Subcutaneous abdominal adipose tissue (tissue), 5 donors: ENCODE measurements at regions not wholly inside any gene's neighbourhood (a gene's known extent, or its start where the extent isn't known, plus 50 kb on each side); places are given as distances from the start of the nearest gene placed in this dataset.

ENCODE experiments used
- H3K27ac ChIP-seq: one replicate; pipeline ENCODE4 v1.7.0; 2013; ENCODE audit warnings: low read depth, mild to moderate bottlenecking, inconsistent platforms, low read length, moderate library complexity
- H3K27me3 ChIP-seq, 5 donors: one replicate each; pipeline ENCODE4 v1.7.0; 2013; ENCODE audit warnings: low read length in 5 of 5, inconsistent platforms in 1 of 5; ENCODE audit not compliant: control insufficient read depth in 5 of 5, insufficient read depth in 4 of 5
- H3K36me3 ChIP-seq, 5 donors: one replicate each; pipeline ENCODE4 v1.7.0; 2013; ENCODE audit warnings: low read length in 5 of 5; ENCODE audit not compliant: control insufficient read depth in 5 of 5, insufficient read depth in 5 of 5
- H3K4me1 ChIP-seq, 5 donors: one replicate each; pipeline ENCODE4 v1.7.0; 2013; ENCODE audit warnings: low read length in 5 of 5, mild to moderate bottlenecking in 3 of 5, moderate library complexity in 1 of 5; ENCODE audit not compliant: control insufficient read depth in 5 of 5, insufficient read depth in 5 of 5
- H3K4me3 ChIP-seq, 5 donors: one replicate each; pipeline ENCODE4 v1.7.0; 2013; ENCODE audit warnings: low read length in 5 of 5, low read depth in 1 of 5
- H3K9ac ChIP-seq, 5 donors: one replicate each; pipeline ENCODE4 v1.7.0; 2013; ENCODE audit warnings: low read length in 5 of 5, mild to moderate bottlenecking in 4 of 5, moderate library complexity in 3 of 5
- H3K9me3 ChIP-seq, 5 donors: one replicate each; pipeline ENCODE4 v1.7.0; 2013; ENCODE audit warnings: low read length in 5 of 5; ENCODE audit not compliant: control insufficient read depth in 5 of 5
- donor health status: healthy.
- donor health status: healthy.
- donor health status: healthy.
- donor health status: healthy.
- donor health status: healthy.

DNA sequence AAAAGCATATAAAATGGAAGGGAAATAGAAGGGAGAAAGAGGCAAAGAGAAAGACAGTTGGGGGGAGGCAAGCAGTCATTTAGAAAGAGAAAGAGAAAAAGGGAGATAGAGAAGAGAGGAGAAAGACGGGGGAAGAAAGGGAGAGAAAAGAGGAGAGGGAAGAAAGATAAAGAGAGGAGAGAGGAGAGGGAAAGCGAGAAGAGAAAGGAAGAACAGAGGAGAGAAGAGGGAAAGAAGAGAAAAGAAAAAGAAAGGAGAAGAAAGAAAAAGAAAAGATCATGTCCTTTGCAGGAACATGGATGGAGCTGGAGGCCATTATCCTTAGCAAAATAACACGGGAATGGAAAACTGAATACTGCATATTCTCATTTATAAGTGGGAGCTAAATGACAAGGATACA, 247.7 kb downstream of the MIAT start:
- Histone ChIP-seq H3K27ac (no peak overlapping the region), H3K9me3 (no peaks in the 10 kb centered on the region), H3K4me3 (no peak overlapping the region), H3K9ac (no peak overlapping the region), H3K27me3 (peaks cover 0 to 4% (median 0%) of the 10 kb centered on the region in 5 donors), H3K4me1 (peaks cover 0 to 20% (median 12%) of the 10 kb centered on the region in 5 donors), H3K36me3 (no peaks in the 10 kb centered on the region)

DNA sequence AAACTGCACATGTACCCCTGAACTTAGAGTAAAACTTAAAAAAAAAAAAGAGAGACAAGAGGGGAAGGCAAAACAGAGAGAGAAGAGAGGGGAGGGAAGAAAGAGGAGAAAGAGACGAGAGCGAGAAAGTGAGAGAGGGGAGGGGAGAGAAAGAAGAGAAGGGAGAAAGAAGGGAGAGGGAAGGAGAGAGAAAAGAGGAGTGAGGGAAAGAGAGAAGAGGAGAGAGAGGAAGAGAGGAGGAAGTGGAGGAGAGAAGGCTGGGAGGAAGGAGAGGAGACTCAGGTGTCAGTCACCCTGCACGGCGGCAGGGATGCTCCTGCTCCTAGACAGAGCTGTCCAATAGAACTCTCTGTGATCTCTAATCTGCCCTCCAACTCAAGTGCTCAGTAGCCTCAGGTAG, 248.3 kb downstream of the MIAT start:
- H3K9me3 ChIP-seq = no peaks in the 10 kb centered on the region
- H3K36me3 ChIP-seq = no peaks in the 10 kb centered on the region
- no peak overlapping the region for H3K9ac ChIP-seq
- H3K27me3 ChIP-seq = peaks cover 0 to 4% (median 0%) of the 10 kb centered on the region in 5 donors
- H3K27ac ChIP-seq = no peak overlapping the region
- peaks cover 0 to 20% (median 12%) of the 10 kb centered on the region in 5 donors for H3K4me1 ChIP-seq
- no peak overlapping the region for H3K4me3 ChIP-seq

DNA sequence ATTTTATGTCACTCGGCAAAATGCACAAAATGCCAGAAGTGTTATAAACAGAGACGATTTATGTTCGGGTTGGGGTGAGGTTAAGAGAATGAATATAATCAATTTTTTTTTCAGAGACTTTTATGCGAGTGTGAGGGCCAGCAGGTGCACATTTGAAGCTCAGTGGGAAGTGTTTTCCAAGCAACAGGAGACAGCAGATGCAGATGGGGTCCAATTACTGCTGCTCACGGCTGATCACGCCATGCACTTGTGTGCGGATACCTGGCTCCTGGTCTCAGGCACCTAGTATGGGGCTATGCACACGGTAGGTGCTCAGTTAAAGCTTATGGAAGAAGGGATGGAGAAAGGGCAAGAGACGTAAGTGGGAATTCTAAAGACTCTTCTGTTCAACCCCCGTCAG, 249.1 kb downstream of the MIAT start:
- H3K4me1 ChIP-seq = peaks cover 0 to 19% (median 12%) of the 10 kb centered on the region in 5 donors
- no peak overlapping the region for H3K4me3 ChIP-seq
- no peak overlapping the region for H3K9ac ChIP-seq
- H3K27ac ChIP-seq = no peak overlapping the region
- no peaks in the 10 kb centered on the region for H3K9me3 ChIP-seq
- peaks cover 0 to 4% (median 0%) of the 10 kb centered on the region in 5 donors for H3K27me3 ChIP-seq
- H3K36me3 ChIP-seq = no peaks in the 10 kb centered on the region

DNA sequence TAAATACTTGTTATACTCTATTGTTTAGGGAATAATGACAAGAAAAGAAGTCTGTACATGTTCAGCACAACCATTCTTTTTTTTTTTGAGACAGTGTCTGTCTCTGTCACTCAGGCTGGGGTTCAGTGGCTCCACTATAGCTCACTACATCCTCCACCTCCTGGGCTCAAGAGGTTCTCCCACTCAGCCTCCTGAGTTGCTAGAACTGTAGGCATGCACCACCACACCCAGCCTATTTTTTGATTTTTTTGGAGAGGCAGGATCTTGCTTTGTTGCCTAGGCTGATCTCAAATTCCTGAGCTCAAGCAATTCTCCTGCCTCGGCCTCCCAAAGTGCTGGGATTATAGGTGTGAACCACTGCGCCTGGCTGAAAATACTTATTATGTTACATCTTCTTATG, 250.0 kb downstream of the MIAT start:
- no peaks in the 10 kb centered on the region for H3K9me3 ChIP-seq
- no peaks in the 10 kb centered on the region for H3K36me3 ChIP-seq
- no peak overlapping the region for H3K4me3 ChIP-seq
- no peak overlapping the region for H3K27ac ChIP-seq
- peaks cover 0 to 6% (median 0%) of the 10 kb centered on the region in 5 donors for H3K27me3 ChIP-seq
- H3K9ac ChIP-seq = no peak overlapping the region
- peaks cover 0 to 12% (median 10%) of the 10 kb centered on the region in 5 donors for H3K4me1 ChIP-seq

DNA sequence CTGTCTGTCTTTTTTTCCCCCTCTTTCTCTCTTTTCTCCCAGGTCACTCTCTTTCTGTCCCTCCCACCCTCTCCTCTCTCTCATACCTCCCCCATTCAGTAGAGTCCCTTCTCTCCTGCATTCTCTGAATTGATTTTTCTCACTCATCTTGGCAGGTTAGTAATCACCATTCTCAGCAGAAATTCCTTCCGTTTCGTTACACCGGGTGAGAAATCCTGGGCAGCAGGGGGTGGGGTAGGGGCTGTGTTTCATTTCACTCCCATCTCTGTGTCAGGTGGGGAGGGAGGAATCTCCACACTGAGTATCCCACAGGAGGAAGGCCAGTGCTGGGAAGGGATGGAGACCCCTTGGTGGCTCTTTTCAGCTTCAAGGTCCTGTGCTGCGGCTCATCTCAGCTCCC, 253.5 kb downstream of the MIAT start:
- H3K36me3 ChIP-seq = no peaks in the 10 kb centered on the region
- no peak overlapping the region for H3K9ac ChIP-seq
- peaks cover 4 to 18% (median 12%) of the 10 kb centered on the region in 5 donors for H3K27me3 ChIP-seq

DNA sequence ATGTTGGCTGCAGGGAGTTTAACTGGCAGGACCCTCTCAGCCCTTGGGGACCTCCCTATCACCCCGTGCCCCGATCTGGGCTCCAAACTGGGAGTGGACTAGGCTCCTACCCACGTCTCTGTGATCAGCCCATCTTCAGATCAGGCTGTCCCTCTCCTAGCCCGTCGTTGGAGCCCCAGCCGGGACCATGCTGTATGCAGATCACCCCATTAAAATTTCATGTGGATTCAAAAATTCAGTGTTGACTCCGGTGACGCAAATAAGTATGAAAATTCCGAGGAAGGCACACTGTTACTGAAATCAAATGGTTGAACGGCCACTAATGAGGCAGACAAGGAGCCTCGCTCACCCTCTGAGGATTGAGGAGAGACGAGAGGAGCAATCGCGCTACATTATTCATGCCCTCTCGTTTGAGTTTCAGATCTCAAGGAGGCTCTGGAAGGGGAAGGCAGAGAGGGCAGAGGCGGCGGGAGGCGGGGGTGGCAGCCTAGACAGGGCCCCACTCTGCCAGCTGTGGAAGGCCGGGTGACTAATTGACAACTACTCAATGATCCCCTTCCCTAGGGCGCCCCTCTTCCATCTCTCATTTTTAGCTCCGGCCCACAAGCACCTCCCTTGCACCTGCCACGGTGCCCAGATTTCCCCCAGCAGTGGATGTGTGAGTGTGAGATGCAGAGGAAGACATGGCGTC, 255.4 kb downstream of the MIAT start:
- Histone ChIP-seq H3K27me3 (peaks cover 4 to 18% (median 12%) of the 10 kb centered on the region in 5 donors), H3K36me3 (no peaks in the 10 kb centered on the region), H3K27ac (no peak overlapping the region), H3K9ac (no peak overlapping the region), H3K4me3 (no peak overlapping the region), H3K9me3 (no peaks in the 10 kb centered on the region), H3K4me1 (no peaks in the 10 kb centered on the region)

More for the DNA sequence above, 253.5 kb downstream of the MIAT start:
- H3K27ac ChIP-seq = no peak overlapping the region
- no peaks in the 10 kb centered on the region for H3K9me3 ChIP-seq
- H3K4me3 ChIP-seq = no peak overlapping the region
- no peaks in the 10 kb centered on the region for H3K4me1 ChIP-seq

DNA sequence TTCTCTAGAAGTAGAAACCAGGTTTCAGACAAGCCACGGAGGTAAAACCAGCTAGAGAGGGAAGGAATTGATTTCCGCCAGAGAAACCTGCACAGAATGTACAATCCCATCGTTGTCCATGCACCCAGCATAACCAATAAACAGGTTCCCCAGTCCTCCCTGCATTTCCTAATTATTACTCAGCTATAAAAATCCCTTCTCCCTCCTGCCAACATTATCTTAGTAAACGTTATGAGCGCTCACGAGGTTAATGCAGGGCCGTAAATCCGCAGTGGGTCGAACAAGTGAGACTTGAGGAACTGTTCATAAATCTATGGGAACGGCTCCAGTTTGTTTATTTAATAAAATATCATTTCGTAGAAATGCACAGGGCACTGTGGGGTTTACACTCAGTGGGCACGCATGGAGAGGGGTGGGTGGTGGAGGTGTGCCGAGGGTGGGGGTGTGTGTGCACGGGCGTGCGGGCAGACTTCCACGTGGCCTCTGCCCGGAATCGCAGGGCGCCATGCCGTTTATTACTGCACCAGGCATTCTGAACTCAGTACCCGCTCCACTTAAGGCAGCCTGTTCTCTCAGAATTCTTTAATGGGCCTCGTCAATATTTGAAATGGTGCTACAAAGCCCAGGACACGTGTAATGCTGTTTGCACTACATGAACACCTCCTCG, 257.3 kb downstream of the MIAT start:
- no peaks in the 10 kb centered on the region for H3K4me1 ChIP-seq
- H3K4me3 ChIP-seq = no peak overlapping the region
- no peaks in the 10 kb centered on the region for H3K36me3 ChIP-seq
- no peak overlapping the region for H3K9ac ChIP-seq
- H3K9me3 ChIP-seq = no peaks in the 10 kb centered on the region
- no peak overlapping the region for H3K27ac ChIP-seq
- H3K27me3 ChIP-seq = peaks cover 4 to 18% (median 12%) of the 10 kb centered on the region in 5 donors

DNA sequence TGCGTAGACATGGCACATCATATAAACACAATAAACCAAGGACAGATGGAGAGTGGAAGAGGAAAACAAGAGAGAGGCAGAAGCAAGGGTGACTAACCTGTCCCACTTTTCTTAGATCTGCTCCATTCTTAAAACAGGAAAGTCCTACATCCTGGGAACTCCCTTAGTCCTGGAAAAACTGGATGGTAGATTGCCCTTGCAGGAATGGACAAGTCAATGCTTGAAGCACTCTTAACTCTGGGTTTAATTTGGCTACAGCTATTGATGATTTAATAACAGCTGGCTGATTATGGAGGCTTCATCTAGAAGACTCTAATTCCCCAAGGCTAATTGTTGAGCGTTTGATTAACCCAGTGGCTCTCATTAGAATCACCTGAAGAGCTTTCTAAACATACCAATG, 258.8 kb downstream of the MIAT start:
- Histone ChIP-seq H3K9me3 (no peaks in the 10 kb centered on the region), H3K4me3 (no peak overlapping the region), H3K27ac (no peak overlapping the region), H3K27me3 (peaks cover 4 to 18% (median 12%) of the 10 kb centered on the region in 5 donors), H3K9ac (no peak overlapping the region), H3K4me1 (peaks cover 0 to 5% (median 0%) of the 10 kb centered on the region in 5 donors), H3K36me3 (no peaks in the 10 kb centered on the region)

DNA sequence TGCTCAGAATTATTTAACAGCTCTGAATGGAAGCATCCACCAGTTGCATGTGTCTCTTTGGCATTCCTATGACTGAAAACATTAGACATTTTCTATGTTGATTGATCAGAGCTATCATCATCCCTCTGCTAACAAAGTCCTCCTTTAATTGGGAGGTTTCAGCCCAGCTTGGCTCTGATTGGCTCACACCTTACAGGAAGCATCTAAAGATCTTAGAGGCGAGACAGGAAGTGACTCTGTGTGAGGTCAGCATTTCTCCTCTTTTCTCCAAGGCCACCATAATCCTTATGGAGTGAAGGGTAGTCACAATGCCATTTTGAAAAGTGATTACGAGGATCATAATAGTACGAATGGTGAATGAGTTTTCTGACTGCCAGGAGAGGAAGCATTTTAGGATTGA, 260.8 kb downstream of the MIAT start:
- H3K36me3 ChIP-seq = no peaks in the 10 kb centered on the region
- H3K27ac ChIP-seq = no peak overlapping the region
- no peak overlapping the region for H3K9ac ChIP-seq
- H3K27me3 ChIP-seq = peaks cover 4 to 8% (median 5%) of the 10 kb centered on the region in 5 donors
- peaks cover 0 to 5% (median 0%) of the 10 kb centered on the region in 5 donors for H3K4me1 ChIP-seq
- no peak overlapping the region for H3K4me3 ChIP-seq
- H3K9me3 ChIP-seq = no peaks in the 10 kb centered on the region

DNA sequence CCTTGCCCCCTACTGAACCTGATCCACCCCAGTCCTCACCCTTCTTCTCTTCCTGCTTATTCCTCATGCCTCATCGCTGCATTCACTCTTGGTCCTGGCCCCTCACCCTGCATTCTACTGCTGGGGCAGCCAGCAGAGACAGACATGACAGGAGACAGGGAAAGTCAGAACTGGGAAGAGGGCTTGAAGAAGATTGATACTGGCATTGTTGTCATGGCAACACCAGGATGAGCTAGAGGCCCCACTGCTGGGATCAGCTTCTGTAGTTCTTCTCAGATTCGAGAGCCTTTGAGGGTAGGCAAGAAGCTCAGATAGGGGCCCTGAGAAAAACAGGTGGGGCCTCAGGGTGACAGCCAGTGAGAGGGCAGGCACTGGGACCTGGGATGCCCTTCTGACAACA, 264.3 kb downstream of the MIAT start:
- no peaks in the 10 kb centered on the region for H3K36me3 ChIP-seq
- peaks cover 0 to 5% (median 0%) of the 10 kb centered on the region in 5 donors for H3K4me1 ChIP-seq
- no peaks in the 10 kb centered on the region for H3K9me3 ChIP-seq
- no peak overlapping the region for H3K27ac ChIP-seq
- H3K4me3 ChIP-seq = no peak overlapping the region
- peaks cover 0 to 3% (median 0%) of the 10 kb centered on the region in 5 donors for H3K27me3 ChIP-seq
- no peak overlapping the region for H3K9ac ChIP-seq
